ENCODE measurements at regions not wholly inside any gene's neighbourhood (a gene's known extent, or its start where the extent isn't known, plus 50 kb on each side); places are given as distances from the start of the nearest gene placed in this dataset.

DNA sequence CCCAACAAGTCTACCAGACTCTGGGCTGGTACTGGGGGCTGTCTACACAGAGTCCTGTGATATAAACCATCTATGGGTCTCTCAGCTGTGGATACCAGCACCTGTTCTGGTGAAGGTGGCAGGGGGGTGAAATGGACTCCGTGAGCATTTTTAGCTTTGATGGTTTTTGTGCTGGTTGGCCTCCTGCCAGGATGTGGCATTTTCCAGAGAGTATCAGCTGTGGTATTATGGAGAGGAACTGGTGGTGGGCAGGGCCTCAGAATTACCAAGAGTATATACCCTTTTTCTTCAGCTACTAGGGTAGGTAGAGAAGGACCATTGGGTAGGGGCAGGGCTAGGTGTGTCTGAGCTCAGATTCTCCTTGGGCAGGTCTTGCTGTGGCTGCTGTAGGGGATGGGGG lies 1920.9 kb upstream of the PCDH20 start:
- WGBS (ENCODE audit: extremely low coverage, insufficient coverage, insufficient read length), result no CpG with 5 or more reads among the region's 1 CpG
- Histone ChIP-seq H3K9ac (ENCODE audit: low read length) (no peak overlapping the region), H4K8ac (ENCODE audit: low read depth, low read length) (no peak overlapping the region), H3K79me2 (ENCODE audit: control insufficient read depth, insufficient read depth, low read length, poor library complexity) (no peaks in the 10 kb centered on the region), H3K23ac (ENCODE audit: low read length) (no peak overlapping the region), H2BK5ac (ENCODE audit: low read depth, low read length, poor library complexity) (no peak overlapping the region), H4K91ac (ENCODE audit: low read depth, low read length) (no peak overlapping the region), H3K27me3 (ENCODE audit: insufficient read depth, low read length) (no peaks in the 10 kb centered on the region), H3K27ac (ENCODE audit: low read depth, low read length) (no peak overlapping the region), H3K36me3 (ENCODE audit: control insufficient read depth in 1 of 2, insufficient read depth in 2 of 2, low read length in 2 of 2) (no peaks in the 10 kb centered on the region), H2BK120ac (ENCODE audit: insufficient read depth, low read length, poor library complexity) (no peak overlapping the region), H3K4ac (ENCODE audit: low read depth, low read length) (no peak overlapping the region), H4K12ac (ENCODE audit: low read depth, low read length) (no peak overlapping the region), H2AK5ac (ENCODE audit: low read length) (no peak overlapping the region), H3K79me1 (ENCODE audit: low read length) (no peaks in the 10 kb centered on the region), H3K18ac (ENCODE audit: low read length) (no peak overlapping the region), H3K4me2 (ENCODE audit: low read length) (no peak overlapping the region), H3K4me3 (ENCODE audit: low read depth, low read length) (no peak overlapping the region), H2BK12ac (ENCODE audit: low read length) (no peak overlapping the region), H3K14ac (ENCODE audit: low read length) (no peak overlapping the region), H3K4me1 (ENCODE audit: control insufficient read depth in 1 of 2, insufficient read depth in 2 of 2, low read length in 2 of 2) (no peaks in the 10 kb centered on the region), H3K9me3 (ENCODE audit: insufficient read depth, low read depth, low read length) (no peaks in the 10 kb centered on the region), H2AFZ (ENCODE audit: insufficient read depth, low read length, poor library complexity) (no peak overlapping the region)
- DNase-seq, result no peak

DNA sequence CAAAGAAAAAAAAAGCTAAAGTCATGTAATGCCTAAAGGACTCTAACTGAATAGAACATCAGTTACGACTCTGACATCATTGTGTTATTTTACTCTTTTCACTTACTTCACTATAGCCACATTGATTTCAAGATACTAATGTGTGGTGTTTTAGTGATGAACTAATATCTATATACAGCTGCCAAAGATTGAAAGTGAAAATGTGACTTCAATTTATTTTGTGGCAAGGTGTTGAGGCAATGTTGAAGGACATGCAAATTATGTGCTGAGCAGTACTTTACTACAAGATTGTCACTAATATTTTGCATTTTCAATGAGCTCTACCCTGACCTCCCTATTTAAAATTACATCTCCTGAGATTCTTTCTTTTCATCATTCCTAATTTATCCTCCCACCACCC lies 1911.9 kb upstream of the PCDH20 start:
- Histone ChIP-seq H3K18ac (ENCODE audit: low read length) (no peak overlapping the region), H3K4me3 (ENCODE audit: low read depth, low read length) (no peak overlapping the region), H3K79me1 (ENCODE audit: low read length) (no peaks in the 10 kb centered on the region), H3K9ac (ENCODE audit: low read length) (no peak overlapping the region), H3K14ac (ENCODE audit: low read length) (no peak overlapping the region), H2BK120ac (ENCODE audit: insufficient read depth, low read length, poor library complexity) (no peak overlapping the region), H3K9me3 (ENCODE audit: insufficient read depth, low read depth, low read length) (no peaks in the 10 kb centered on the region), H4K12ac (ENCODE audit: low read depth, low read length) (no peak overlapping the region), H3K27ac (ENCODE audit: low read depth, low read length) (no peak overlapping the region), H2BK12ac (ENCODE audit: low read length) (no peak overlapping the region), H3K4me1 (ENCODE audit: control insufficient read depth in 1 of 2, insufficient read depth in 2 of 2, low read length in 2 of 2) (no peaks in the 10 kb centered on the region), H3K4ac (ENCODE audit: low read depth, low read length) (no peak overlapping the region), H3K23ac (ENCODE audit: low read length) (no peak overlapping the region), H3K79me2 (ENCODE audit: control insufficient read depth, insufficient read depth, low read length, poor library complexity) (no peaks in the 10 kb centered on the region), H4K8ac (ENCODE audit: low read depth, low read length) (no peak overlapping the region), H3K36me3 (ENCODE audit: control insufficient read depth in 1 of 2, insufficient read depth in 2 of 2, low read length in 2 of 2) (no peaks in the 10 kb centered on the region), H2AFZ (ENCODE audit: insufficient read depth, low read length, poor library complexity) (no peak overlapping the region), H2AK5ac (ENCODE audit: low read length) (no peak overlapping the region), H3K27me3 (ENCODE audit: insufficient read depth, low read length) (no peaks in the 10 kb centered on the region), H3K4me2 (ENCODE audit: low read length) (no peak overlapping the region), H4K91ac (ENCODE audit: low read depth, low read length) (no peak overlapping the region), H2BK5ac (ENCODE audit: low read depth, low read length, poor library complexity) (no peak overlapping the region)
- no peak for DNase-seq
- WGBS (ENCODE audit: extremely low coverage, insufficient coverage, insufficient read length), result no CpG with 5 or more reads among the region's 1 CpG

DNA sequence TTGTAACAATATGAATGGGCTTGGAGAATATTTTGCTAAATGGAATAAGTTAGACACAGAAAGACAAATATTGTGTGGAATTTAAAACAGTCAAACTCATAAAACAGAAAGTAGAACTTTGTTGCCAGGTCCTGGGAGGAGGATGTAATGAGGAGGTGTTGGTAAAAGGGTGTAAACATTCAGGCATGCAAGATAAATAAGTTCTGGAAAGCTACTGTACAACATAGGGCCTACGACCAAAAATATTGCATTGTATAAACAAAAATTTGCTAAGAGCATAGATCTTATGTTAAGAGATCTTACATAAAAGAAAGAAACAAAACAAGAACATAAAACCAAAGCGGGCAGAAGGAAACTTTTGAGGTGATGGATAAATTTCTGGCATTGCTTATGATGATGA lies 1907.8 kb upstream of the PCDH20 start:
- Histone ChIP-seq H3K4ac (ENCODE audit: low read depth, low read length) (no peak overlapping the region), H2BK12ac (ENCODE audit: low read length) (no peak overlapping the region), H3K9ac (ENCODE audit: low read length) (no peak overlapping the region), H2BK5ac (ENCODE audit: low read depth, low read length, poor library complexity) (no peak overlapping the region), H2BK120ac (ENCODE audit: insufficient read depth, low read length, poor library complexity) (no peak overlapping the region), H2AFZ (ENCODE audit: insufficient read depth, low read length, poor library complexity) (no peak overlapping the region), H3K79me2 (ENCODE audit: control insufficient read depth, insufficient read depth, low read length, poor library complexity) (no peaks in the 10 kb centered on the region), H3K14ac (ENCODE audit: low read length) (no peak overlapping the region), H4K12ac (ENCODE audit: low read depth, low read length) (no peak overlapping the region), H3K79me1 (ENCODE audit: low read length) (no peaks in the 10 kb centered on the region), H3K23ac (ENCODE audit: low read length) (no peak overlapping the region), H3K4me2 (ENCODE audit: low read length) (no peak overlapping the region), H4K91ac (ENCODE audit: low read depth, low read length) (no peak overlapping the region), H4K8ac (ENCODE audit: low read depth, low read length) (no peak overlapping the region), H3K27me3 (ENCODE audit: insufficient read depth, low read length) (no peaks in the 10 kb centered on the region), H3K27ac (ENCODE audit: low read depth, low read length) (no peak overlapping the region), H3K4me1 (ENCODE audit: control insufficient read depth in 1 of 2, insufficient read depth in 2 of 2, low read length in 2 of 2) (no peaks in the 10 kb centered on the region), H3K9me3 (ENCODE audit: insufficient read depth, low read depth, low read length) (no peaks in the 10 kb centered on the region), H2AK5ac (ENCODE audit: low read length) (no peak overlapping the region), H3K4me3 (ENCODE audit: low read depth, low read length) (no peak overlapping the region), H3K36me3 (ENCODE audit: control insufficient read depth in 1 of 2, insufficient read depth in 2 of 2, low read length in 2 of 2) (no peaks in the 10 kb centered on the region), H3K18ac (ENCODE audit: low read length) (no peak overlapping the region)
- no CpG with 5 or more reads among the region's 2 CpGs for WGBS (ENCODE audit: extremely low coverage, insufficient coverage, insufficient read length)
- DNase-seq, result no peak

DNA sequence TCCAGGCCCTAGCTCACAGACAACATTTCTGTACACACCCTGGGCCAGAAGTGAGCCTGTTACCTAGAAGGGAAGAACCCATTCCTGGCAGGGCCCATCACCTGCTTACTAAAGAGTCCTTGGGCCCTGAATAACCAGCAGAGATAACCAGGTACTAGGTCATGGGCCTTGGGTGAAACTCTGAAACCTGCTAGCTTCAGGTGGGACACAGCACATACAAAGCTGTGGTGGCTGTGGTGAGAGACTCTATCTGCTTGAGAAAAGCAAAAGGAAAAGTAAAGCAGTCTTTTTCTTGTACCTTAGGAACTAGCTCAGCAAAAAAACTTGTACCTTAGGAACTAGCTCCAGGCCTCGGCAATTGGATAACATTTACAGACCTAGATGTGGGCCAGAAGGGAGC lies 1895.9 kb upstream of the PCDH20 start:
- Histone ChIP-seq H3K27me3 (ENCODE audit: insufficient read depth, low read length) (no peaks in the 10 kb centered on the region), H2AFZ (ENCODE audit: insufficient read depth, low read length, poor library complexity) (no peak overlapping the region), H3K14ac (ENCODE audit: low read length) (no peak overlapping the region), H3K9me3 (ENCODE audit: insufficient read depth, low read depth, low read length) (no peaks in the 10 kb centered on the region), H3K4me1 (ENCODE audit: control insufficient read depth in 1 of 2, insufficient read depth in 2 of 2, low read length in 2 of 2) (no peaks in the 10 kb centered on the region), H3K4me2 (ENCODE audit: low read length) (no peak overlapping the region), H3K4ac (ENCODE audit: low read depth, low read length) (no peak overlapping the region), H3K27ac (ENCODE audit: low read depth, low read length) (no peak overlapping the region), H3K4me3 (ENCODE audit: low read depth, low read length) (no peak overlapping the region), H3K9ac (ENCODE audit: low read length) (no peak overlapping the region), H2BK5ac (ENCODE audit: low read depth, low read length, poor library complexity) (no peak overlapping the region), H4K8ac (ENCODE audit: low read depth, low read length) (no peak overlapping the region), H3K18ac (ENCODE audit: low read length) (no peak overlapping the region), H2BK120ac (ENCODE audit: insufficient read depth, low read length, poor library complexity) (no peak overlapping the region), H3K23ac (ENCODE audit: low read length) (no peak overlapping the region), H4K91ac (ENCODE audit: low read depth, low read length) (no peak overlapping the region), H3K36me3 (ENCODE audit: control insufficient read depth in 1 of 2, insufficient read depth in 2 of 2, low read length in 2 of 2) (no peaks in the 10 kb centered on the region), H3K79me2 (ENCODE audit: control insufficient read depth, insufficient read depth, low read length, poor library complexity) (no peaks in the 10 kb centered on the region), H4K12ac (ENCODE audit: low read depth, low read length) (no peak overlapping the region), H2AK5ac (ENCODE audit: low read length) (no peak overlapping the region), H2BK12ac (ENCODE audit: low read length) (no peak overlapping the region), H3K79me1 (ENCODE audit: low read length) (no peaks in the 10 kb centered on the region)
- no peak for DNase-seq
- no CpG with 5 or more reads among the region's 1 CpG for WGBS (ENCODE audit: extremely low coverage, insufficient coverage, insufficient read length)
